Endothelial cell (in vitro differentiated cells): ENCODE measurements at regions not wholly inside any gene's neighbourhood (a gene's known extent, or its start where the extent isn't known, plus 50 kb on each side); places are given as distances from the start of the nearest gene placed in this dataset.
"Not testable (repeated sequence)": the region's sequence is repeated elsewhere in the genome, so short reads cannot be mapped to it uniquely, and the experiment has no call there.

Source experiments
- DNase-seq: peaks from one replicate; pipeline ENCODE4 v3.0.0; 2021; ENCODE audit warnings: low spot score
- H3K27ac Mint-ChIP-seq: one replicate; pipeline ENCODE4 v1.8.0; 2021; ENCODE audit warnings: mixed read lengths, inconsistent platforms; ENCODE audit not compliant: unreplicated experiment
- H3K27me3 Mint-ChIP-seq: one replicate; pipeline ENCODE4 v1.8.0; 2021; ENCODE audit warnings: mild to moderate bottlenecking, moderate library complexity, mixed read lengths, inconsistent platforms; ENCODE audit not compliant: unreplicated experiment
- H3K36me3 Mint-ChIP-seq: one replicate; pipeline ENCODE4 v1.8.0; 2021; ENCODE audit warnings: mild to moderate bottlenecking, low read depth, mixed read lengths, inconsistent platforms; ENCODE audit not compliant: unreplicated experiment
- H3K4me1 Mint-ChIP-seq: one replicate; pipeline ENCODE4 v1.8.0; 2021; ENCODE audit warnings: mild to moderate bottlenecking, mixed read lengths, inconsistent platforms; ENCODE audit not compliant: unreplicated experiment
- H3K4me3 Mint-ChIP-seq: one replicate; pipeline ENCODE4 v1.8.0; 2021; ENCODE audit warnings: mild to moderate bottlenecking, mixed read lengths, inconsistent platforms; ENCODE audit not compliant: unreplicated experiment
- H3K9me3 Mint-ChIP-seq: one replicate; pipeline ENCODE4 v1.8.0; 2021; ENCODE audit warnings: mixed read lengths, inconsistent platforms; ENCODE audit not compliant: unreplicated experiment
- CTCF ChIP-seq: fragments of 200-600 bp; sonication (generic); IDR thresholded peaks from one replicate; pipeline ENCODE4 v1.5.0; 2021; ENCODE audit warnings: antibody characterized with exemption; ENCODE audit not compliant: unreplicated experiment

GRCh38 chr1:232868793-232869491, 63.7 kb downstream of the MAP10 start:
- H3K4me3 Mint-ChIP-seq, result no peak overlapping the region
- no peaks in the 10 kb centered on the region for H3K9me3 Mint-ChIP-seq
- DNase-seq, result no peak
- no peaks in the 10 kb centered on the region for H3K27me3 Mint-ChIP-seq
- H3K27ac Mint-ChIP-seq, result no peak overlapping the region
- no peaks in the 10 kb centered on the region for H3K4me1 Mint-ChIP-seq
- H3K36me3 Mint-ChIP-seq, result no peaks in the 10 kb centered on the region
- no peak for TF ChIP-seq CTCF

- not testable (repeated sequence) for DNase-seq, H3K9me3 Mint-ChIP-seq, H3K4me3 Mint-ChIP-seq, H3K4me1 Mint-ChIP-seq, H3K27ac Mint-ChIP-seq, H3K27me3 Mint-ChIP-seq, H3K36me3 Mint-ChIP-seq
Observed at GRCh38 chr1:232871291-232871969, 66.2 kb downstream of the MAP10 start.

GRCh38 chr1:232872284-232872683, 67.1 kb downstream of the MAP10 start:
- no peak for DNase-seq
- peaks cover 3% of the 10 kb centered on the region for H3K27me3 Mint-ChIP-seq
- no peak overlapping the region for H3K4me3 Mint-ChIP-seq
- H3K27ac Mint-ChIP-seq, result no peak overlapping the region
- no peaks in the 10 kb centered on the region for H3K9me3 Mint-ChIP-seq
- H3K36me3 Mint-ChIP-seq, result no peaks in the 10 kb centered on the region
- no peaks in the 10 kb centered on the region for H3K4me1 Mint-ChIP-seq
- TF ChIP-seq CTCF, result no peak

GRCh38 chr1:232872738-232873137, 67.5 kb downstream of the MAP10 start:
- Mint-ChIP-seq H3K27ac (no peak overlapping the region), H3K27me3 (peaks cover 3% of the 10 kb centered on the region)

GRCh38 chr1:232873412-232873811, 68.2 kb downstream of the MAP10 start:
- no peak overlapping the region for H3K4me3 Mint-ChIP-seq
- H3K4me1 Mint-ChIP-seq, result no peaks in the 10 kb centered on the region
- no peaks in the 10 kb centered on the region for H3K36me3 Mint-ChIP-seq
- DNase-seq, result no peak
- no peak for TF ChIP-seq CTCF
- H3K9me3 Mint-ChIP-seq, result no peaks in the 10 kb centered on the region
- H3K27ac Mint-ChIP-seq, result no peak overlapping the region
- peaks cover 4% of the 10 kb centered on the region for H3K27me3 Mint-ChIP-seq

More at GRCh38 chr1:232872738-232873137, 67.5 kb downstream of the MAP10 start:
- H3K4me1 Mint-ChIP-seq, result no peaks in the 10 kb centered on the region
- H3K9me3 Mint-ChIP-seq, result no peaks in the 10 kb centered on the region
- TF ChIP-seq CTCF, result no peak
- no peak overlapping the region for H3K4me3 Mint-ChIP-seq
- no peak for DNase-seq
- H3K36me3 Mint-ChIP-seq, result no peaks in the 10 kb centered on the region
